8988T (cell line): ENCODE measurements at regions not wholly inside any gene's neighbourhood (a gene's known extent, or its start where the extent isn't known, plus 50 kb on each side); places are given as distances from the start of the nearest gene placed in this dataset.

Experiments used
- DNase-seq: peaks from one replicate; pipeline ENCODE4 v3.0.0; 2011

GRCh38 chr5:173835131-173835530, 53.0 kb upstream of the CPEB4 start:
- no peak for DNase-seq

GRCh38 chr5:173835661-173836060, 52.5 kb upstream of the CPEB4 start:
- no peak for DNase-seq

- DNase-seq, result no peak
Observed at GRCh38 chr5:173837654-173838053, 50.5 kb upstream of the CPEB4 start.
